GM11168 (cell line): ENCODE measurements at regions not wholly inside any gene's neighbourhood (a gene's known extent, or its start where the extent isn't known, plus 50 kb on each side); places are given as distances from the start of the nearest gene placed in this dataset.
"Not testable (repeated sequence)": the region's sequence is repeated elsewhere in the genome, so short reads cannot be mapped to it uniquely, and the experiment has no call there.

Source experiments
- in situ Hi-C: fragments of 300-500 bp; cut with MboI; formaldehyde crosslinking; loops from one replicate; pipeline ENCODE4 v1.12.0; 2022; ENCODE audit warnings: low sequenced_read_pairs; ENCODE audit not compliant: unreplicated experiment

DNA sequence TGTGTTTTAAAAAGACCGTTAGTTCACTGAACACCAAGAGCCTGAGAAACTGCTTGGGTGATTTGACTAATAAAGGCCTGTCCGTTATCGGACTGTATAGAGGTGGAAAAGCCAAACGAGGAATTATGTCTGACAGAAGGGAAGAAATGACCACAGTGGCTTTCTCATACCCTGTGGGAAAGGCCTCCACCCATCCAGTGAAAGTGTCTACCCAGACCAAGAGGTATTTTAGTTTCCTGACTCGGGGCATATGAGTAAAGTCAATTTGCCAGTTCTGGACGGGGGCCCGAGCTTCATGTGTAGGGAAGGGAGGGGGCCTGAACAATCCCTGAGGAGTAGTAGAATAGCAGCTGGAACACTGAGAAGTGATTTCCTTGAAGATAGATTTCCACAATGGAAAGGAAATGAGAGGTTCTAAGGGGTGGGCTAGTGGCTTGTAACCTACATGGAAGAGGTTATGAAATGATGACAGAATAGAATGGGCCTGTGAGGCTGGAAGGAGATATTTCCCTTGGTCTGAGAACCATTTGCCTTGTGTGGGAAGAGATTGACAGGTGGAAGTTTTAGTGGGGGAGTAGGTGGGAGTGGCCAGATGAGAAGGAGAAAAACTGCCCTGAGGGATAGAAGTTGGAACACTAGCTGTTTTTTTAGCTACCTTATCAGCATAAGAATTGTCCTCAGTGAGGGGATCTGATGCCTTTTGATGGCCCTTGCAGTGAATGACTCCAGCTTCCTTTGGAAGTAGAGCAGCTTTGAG lies 106.4 kb upstream of the PPM1J start:
- in situ Hi-C loops, result not testable (repeated sequence)

DNA sequence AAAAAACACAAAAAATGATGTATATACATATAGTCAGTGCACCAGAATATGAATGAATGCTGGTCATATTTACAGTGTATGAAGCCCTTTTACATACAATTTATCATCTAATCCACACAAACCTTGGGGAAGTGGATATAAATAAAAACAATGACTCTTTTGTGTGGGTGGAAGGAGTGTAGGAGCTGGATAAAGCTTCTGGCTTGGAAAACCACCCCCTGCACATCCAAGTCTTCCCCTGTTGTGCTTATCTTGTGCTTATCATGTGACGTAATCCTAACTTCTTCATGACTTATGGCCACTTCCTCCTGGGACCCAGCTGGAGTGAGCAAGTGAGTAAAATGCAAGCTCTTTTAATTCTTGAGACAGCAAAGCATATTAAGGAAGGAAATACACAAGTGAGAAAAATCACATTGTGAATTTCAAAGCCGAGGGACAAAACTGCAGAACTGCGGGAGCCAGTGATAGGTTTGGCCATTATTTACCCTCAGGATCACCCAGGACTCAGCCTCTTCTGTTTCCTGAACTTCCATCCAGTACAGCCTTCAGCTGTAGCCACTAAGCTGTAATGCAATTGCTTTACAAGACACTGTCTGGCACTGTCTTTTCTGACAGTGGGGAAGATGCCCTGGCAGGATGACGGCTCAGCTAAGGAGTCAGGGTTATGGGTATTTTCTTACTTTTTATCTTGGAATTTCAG lies 104.0 kb upstream of the PPM1J start:
- in situ Hi-C loops, result no loop called here

DNA sequence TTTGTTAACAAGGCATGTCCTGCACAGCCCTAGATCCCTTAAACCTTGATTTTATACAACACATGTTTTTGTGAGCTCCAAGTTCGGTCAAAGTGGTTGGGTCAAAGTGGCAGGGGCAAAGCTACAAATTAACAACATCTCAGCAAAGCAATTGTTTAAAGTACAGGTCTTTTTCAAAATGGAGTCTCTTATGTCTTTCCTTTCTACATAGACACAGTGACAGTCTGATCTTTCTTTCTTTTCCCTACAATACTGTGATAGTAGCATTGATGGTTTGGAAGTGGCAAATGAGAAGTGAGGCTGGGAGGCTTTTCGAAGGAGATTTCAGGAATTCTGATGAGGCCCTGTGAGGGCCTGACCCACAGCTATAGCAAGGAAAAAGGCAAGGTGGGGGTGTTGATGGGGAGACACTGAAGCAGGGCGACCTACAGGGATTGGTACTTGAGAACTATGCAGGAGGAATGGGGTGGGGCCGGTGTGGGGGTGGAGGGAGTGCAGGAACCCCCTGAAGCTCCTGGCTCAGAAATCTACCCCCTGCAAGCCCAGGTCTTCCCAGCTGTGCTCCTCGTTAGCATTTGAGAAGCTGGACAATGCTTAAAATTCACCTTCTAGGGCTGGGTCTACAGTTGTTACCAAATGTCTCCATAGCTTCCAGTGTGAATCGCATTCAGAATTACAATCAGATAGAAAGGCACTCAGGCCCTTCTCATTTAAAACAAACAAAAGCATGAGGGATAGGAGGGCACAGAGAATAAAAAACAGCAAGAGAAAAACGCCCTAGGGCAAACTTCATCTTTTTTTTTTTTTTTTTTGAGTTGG lies 102.6 kb upstream of the PPM1J start:
- in situ Hi-C loops, result no loop called here

DNA sequence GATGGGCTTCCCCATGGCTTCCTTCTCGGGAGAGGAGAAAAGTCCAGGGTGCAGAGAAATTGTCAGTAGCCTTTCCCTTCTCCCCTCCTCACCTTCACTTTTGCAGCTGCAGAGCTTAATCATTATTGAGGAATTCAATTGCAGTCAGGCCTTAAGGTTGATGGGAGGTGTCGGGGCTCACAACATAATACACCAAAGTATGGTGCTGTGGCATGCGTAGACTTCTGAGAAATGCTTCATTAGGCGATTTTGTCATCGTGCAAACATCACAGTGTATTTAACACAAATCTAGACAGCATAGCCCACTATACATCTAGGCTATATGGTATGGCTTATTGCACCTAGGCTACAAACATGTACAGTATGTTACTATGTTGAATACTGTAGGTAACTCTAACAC lies 100.2 kb upstream of the PPM1J start:
- in situ Hi-C loops, result no loop called here

DNA sequence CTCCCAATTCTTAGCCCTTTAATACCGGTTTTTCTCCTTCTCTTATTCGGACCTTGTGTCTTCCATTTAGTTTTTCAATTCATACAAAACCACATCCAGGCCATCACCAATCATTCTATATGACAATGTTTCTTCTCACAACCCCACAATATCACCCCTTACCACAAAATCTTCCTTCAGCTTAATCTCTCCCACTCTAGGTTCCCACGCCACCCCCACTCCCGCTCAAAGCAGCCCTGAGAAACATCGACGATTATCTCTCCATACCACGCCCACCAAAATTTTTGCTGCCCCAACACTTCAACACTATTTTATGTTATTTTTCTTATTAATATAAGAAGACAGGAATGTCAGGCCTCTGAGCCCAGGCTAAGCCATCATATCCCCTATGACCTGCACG lies 99.5 kb upstream of the PPM1J start:
- in situ Hi-C loops, result not testable (repeated sequence)

DNA sequence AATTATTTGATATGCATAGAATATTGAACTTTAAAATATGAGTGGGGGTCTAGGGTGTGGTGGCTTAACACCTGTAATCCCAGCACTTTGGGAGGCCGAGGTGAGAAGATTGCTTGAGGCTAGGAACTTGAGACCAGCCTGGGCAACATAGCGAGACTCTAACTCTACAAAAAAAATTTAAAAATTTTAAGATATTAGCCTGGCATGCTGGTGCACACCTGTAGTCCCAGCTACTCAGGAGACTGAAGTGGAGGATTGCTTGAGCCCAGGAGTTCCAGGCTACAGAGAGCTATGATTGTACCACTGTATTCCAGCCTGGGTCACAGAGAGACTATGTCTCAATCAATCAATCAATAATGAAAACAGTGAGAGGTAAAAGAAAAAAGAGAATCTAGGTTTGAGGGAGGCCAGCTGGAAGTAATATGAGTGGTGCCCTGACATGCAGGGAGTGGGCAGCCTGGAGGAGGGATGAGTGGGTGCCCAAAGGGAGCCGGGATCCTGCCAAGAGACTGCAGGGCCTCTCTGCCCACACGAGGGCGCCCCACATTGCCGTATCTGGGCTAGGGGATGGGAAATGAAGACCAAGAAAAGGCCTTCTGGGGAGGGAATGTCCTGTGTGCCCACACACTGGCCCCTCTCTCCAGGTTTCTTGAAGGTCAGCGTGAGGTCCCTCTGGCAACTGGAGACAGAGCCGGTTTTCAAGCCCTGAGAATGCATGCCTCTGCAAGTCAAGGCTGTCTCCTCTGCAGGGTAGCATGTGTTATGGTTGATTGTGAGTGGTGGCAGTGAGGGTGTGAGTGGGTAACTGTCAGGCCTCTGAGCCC lies 93.9 kb upstream of the PPM1J start:
- in situ Hi-C loops, result no loop called here

DNA sequence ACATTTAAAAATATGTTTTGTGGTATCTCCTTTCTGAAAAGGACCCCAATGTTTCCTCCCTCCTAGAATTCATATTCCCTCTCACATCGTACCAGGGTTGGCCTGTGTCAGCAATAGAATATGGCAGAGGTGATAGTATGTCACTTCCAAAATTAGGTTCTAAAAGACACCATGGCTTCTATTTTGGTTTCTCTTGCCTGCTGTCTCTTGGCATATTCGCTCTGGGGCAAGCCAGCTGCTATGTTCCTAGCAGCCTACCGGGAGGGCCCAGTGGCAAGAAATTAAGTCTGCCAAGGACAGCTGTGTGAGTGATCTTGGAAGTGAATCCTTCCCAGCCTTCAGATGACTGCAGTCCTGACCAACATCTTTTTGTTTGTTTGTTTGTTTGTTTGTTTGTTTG lies 92.9 kb upstream of the PPM1J start:
- in situ Hi-C loops, result no loop called here

DNA sequence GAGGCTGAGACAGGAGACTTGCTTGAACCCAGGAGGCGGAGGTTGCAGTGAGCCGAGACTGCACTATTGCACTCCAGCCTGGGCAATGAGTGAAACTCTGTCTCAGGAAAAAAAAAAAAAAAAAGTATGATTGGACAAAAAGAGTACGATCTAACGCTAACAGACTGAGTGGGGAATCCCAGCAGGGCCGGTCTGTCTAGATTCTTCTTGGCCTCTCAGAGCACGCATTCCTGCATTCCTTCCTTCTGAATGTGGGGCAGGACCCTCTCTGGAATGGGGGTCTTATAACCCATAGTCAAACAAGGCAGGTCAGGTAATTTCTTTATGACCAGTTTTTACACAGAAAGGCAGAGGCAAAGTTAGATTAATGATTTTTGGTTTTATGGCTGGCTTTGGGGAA lies 92.0 kb upstream of the PPM1J start:
- in situ Hi-C loops, result no loop called here

DNA sequence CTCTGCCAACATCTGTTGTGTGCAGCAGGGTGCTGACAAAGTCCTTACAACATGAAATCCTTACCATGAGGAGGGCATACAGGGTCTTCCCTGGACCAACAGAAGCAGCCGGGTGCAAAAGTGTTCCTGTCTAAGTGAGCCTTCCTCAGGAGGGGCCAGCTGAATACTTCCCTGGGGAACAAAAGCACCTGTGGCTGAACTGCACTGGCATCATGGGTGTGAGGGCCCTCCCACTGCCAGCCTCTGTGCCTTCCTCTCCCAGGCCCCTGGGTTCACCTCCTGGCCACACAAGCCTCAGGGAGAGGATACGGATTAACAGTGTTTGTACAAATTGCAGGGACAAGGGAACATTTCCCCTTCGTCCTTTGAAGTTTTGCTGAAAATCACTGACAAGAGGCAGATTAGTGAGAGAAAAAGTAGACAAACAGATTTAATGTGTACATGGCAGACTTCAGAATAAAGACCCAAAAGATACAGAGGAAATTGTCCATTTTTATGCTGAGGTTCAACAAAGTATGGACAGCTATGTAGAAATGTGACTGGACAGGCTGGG lies 91.0 kb upstream of the PPM1J start:
- in situ Hi-C loops, result no loop called here

DNA sequence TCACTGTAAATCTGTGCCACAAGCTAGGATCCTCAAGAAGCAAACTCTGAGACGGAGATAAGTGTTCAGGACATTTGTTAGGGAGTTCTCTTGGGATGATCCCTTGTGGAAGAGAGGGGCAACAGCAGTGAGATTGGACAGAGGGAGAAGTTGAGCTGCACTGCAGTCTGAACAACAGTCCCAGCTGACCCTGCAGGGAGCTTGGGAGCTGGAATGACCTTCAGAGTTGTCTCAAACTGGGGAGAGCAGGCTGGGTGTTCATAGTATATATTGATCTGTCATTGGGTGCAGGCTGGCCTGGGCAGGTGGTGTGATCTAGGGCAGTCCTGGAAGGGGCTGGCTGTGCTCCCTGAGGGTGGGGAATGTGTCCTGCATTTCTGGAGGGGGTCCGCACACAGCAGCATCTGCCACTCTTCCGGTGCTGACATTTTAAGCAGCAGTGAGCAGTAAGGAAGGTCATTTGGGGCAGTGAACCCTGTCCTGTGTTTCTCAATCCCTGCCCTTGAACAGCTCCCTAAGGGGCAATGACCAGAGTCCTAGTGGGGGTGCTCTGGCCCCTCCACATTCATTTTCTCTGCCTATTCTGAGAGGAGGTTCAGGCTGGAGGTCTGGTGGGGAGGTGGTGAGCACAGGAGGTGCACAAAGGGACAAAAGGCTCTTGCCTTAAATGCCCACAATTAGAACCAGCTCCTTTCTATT lies 90.2 kb upstream of the PPM1J start:
- in situ Hi-C loops, result no loop called here

DNA sequence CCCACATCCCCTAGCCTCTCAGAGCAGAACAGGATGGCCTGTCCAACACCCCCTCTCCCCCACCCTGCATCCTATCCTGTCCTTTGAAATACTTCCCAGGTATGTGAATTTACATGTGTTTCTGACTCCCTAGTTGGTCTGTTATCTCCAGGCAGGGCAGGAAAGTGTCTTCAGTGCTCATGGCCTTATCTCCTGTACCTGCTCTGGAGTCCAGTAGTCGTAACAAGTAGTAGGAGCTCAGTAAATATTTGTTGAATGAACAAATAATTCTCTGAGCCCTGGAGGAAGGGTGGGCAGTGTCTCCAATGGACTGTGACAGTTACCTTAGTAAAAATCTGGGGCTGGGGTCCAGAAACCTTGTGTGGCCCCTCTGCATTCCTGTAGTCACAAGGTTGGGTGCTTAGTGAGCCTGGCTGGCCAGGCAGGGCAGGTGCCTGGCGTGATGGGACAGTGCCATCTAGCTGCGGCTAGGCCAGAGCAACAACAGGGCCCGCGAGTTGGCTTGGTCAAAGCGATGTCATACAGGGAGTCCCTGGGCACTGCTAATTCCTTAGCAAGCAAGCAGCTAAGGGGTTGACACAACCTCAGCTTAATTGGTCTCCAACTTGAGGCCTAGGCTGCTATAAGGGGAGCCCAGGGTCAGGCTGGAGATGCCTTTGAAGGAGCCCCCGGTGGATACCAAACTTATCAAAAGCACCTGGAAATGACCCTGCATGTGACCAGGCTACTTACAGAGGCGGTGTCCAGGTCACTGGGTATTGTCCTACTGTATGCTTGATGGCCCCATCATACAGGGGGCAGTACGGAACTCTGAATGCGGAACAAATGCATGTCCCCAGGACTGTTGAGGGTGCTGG lies 89.0 kb upstream of the PPM1J start:
- in situ Hi-C loops, result no loop called here

DNA sequence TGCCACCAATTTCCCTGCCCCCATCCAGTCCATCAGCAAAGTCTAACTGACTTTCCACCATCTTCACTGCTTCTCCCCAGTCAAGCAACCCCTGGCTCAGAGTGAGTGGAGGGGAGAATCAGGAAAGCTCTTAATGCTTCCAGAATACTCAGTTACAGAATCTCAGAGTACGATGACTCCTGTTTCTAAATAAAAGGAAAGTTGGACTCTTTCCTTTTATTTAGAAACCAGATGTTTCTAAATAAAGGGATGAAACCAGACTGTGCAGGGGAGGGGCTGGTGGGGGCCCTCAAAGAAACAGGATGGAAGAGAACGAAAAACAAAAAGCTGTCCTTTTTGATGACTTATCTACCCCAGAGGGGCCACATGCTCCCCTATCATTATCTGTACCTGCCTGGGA lies 85.2 kb upstream of the PPM1J start:
- in situ Hi-C loops, result no loop called here

DNA sequence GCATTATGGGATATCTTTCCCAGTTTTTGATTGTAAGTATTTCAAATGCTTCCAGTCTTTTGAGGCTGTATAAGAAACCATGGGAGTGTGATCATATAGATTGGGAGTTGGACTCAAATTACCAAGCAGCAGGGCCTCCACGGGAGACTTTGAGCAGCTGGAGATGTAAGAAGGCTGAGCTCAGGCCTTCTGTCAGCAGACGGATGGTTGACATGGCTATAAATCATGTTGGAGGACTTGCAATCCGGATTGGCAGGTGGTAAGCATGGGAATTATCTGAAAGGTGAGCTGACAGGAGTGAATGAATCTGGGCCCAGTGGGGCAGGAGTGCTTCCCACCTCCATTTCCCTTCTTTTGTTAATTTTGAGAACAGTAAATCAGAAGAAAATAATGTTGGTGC lies 83.2 kb upstream of the PPM1J start:
- in situ Hi-C loops, result loop anchor here (10.0 kb wide), 1 partner anchor 183 kb away; the partner anchor contains the start of genes CAPZA1 and ST7L

DNA sequence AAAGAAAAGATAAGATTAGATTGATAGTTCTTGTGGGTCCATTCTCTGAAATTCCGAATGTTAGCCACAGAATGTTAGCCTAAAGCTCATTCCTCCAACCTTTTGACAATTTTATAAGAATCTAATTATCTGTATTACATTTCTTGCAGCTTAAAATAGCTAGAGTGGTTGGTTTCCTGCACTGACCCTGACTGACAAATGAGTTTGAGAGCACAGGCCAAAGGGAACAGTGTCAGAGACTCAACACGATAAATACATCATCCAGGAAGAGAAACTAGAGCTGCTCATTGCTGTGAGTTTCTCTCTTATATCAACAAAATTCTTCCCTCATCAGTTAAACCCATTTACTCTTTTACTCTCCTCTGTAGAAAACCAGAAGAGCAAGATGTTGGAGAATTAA lies 82.1 kb upstream of the PPM1J start:
- in situ Hi-C loops, result loop anchor here (10.0 kb wide), 1 partner anchor 182 kb away; the partner anchor contains the start of genes CAPZA1 and ST7L

DNA sequence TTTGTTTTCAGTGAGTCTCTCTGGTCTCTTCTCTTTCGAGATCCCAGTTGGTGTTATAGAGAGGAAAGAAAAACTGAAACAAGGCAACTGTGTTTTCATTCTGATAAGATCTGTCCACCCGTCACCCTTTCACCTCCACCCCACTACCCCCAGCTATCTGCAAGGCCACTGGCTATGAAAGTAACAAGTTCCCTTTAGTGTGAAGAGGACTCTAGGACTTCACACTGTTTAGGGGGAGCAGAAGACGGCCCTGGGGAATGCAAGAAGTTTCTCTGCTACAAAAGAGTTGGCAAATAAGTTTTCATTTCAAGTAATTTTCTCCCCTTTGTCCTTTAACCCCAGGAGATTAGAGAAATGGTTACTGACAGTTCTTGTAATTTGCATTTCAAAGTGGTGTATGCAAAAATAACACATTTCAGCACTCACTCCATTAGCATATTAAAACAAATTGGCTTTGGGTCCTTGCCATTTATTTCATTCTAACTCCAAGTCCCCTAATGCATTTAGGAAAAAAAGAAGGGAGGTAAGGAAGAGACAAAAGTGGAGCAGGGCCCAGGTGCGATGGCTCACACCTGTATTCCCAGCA lies 79.6 kb upstream of the PPM1J start:
- in situ Hi-C loops, result loop anchor here (5.0 to 10.0 kb wide), 2 partner anchors 77 to 180 kb away; partner anchors contain the start of genes CAPZA1, PPM1J and ST7L

DNA sequence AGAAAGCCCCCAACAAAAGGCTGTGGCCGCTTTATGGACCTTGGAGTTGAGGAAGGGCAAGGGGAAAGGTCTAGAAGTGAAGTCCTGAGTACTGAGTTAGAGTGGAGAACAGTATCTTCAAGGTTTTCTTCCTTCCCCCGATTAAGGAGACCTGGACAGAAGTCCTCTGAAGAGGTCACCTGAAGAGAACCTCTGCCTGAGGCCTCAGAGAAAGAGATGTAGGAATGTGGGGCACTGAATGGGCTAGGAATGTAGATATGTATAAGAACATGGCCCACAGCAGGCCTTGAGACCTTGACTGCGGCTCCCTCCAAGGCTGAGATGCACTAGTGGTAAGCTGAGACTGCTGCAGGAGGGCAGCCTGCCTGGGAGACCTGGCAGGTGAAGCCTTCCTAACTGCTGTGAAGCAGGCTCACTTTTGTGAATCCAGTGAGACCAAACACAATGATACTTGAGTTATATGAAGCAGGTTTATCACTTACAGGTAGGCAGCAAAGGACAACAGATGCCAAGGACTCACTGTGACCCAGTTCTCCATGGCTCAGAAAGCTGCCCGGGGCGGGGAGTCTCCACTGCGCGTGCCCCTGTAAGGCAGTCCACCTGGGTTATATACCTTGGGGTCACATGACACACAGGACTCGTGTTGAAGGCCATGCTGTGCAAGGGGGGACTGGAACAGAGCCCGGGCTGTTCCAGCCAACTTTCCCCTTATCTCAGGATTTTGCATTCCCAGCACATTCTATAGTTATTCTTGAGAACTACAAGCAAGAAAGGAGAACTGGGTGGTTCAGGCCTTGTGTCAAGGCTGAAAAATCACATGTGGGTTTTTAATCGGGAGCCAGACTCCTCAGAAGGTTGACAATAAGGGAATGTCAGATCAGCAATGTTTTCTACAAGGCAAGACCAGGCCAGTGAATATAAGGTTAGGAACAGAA lies 78.8 kb upstream of the PPM1J start:
- in situ Hi-C loops, result loop anchor here (5.0 to 10.0 kb wide), 2 partner anchors 77 to 179 kb away; partner anchors contain the start of genes CAPZA1, PPM1J and ST7L

DNA sequence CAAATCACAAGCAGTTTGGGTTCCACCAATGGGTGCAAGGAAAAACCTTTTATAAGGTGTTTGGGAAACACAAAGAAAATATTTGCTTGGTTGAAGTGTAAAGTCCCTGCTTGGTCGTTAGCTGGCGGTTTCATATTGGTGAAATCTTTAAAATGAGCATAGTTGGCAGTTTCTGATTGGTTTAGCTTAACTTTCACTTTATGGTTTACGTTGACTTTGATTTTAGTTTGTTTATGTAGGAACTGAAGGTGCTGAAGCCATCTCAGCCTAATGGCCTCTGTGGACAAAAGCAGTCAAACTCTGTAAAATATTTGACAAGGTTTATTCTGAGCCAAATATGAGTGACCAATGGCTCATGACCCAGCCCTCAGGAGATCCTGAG lies 76.6 kb upstream of the PPM1J start:
- in situ Hi-C loops, result loop anchor here (5.0 to 10.0 kb wide), 2 partner anchors 74 to 177 kb away; partner anchors contain the start of genes CAPZA1, PPM1J and ST7L
